AML-193 (cell line): ENCODE measurements at regions not wholly inside any gene's neighbourhood (a gene's known extent, or its start where the extent isn't known, plus 50 kb on each side); places are given as distances from the start of the nearest gene placed in this dataset.
"Not testable (repeated sequence)": the region's sequence is repeated elsewhere in the genome, so short reads cannot be mapped to it uniquely, and the experiment has no call there.

ENCODE experiments used
- DNase-seq, 2 experiments: peaks; one replicate each; lab custom pipeline; 2025; lab: John Stamatoyannopoulos, UW

- DNase-seq, result no peak
Measured at GRCh38 chr12:19988948-19989347, 379.4 kb upstream of the PDE3A start.

GRCh38 chr12:19991146-19991545 lies 377.2 kb upstream of the PDE3A start:
- no peak for DNase-seq

DNA sequence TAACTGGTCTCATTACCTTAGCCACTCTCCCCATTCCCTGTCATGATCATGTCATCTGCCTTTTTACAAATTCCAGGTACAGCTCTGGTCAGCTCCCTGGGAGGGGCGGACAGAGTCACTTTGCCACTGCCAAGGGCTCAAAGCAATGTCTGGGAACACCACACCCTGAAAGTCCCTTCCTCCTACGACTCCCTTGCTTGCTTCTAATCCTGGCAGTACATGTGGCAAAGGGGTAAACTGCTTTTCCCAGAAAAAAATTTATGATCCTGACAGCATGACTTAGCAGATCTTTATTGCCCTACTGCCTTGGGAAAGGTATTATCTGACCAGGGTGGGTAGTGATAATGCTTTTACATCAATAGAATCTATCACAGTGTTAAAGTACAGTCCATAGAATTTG lies 376.0 kb upstream of the PDE3A start:
- DNase-seq, result no peak

DNA sequence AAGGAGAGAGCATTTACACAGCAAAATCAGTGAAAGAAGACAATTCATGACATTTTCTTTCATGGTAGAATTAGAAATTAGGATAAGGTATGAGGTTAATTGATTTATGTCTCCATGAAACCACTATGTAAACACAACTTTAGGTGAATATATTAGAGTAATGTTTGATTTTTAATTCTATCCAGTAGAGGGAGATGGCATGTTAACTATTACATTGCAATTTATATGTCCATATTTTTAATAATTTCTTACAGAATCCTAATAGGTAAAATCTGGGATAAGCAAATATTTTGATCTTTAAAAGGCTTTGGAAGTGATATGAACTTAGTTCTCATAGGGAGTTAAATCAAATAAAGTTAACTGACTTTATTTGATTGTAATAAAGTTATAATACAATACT lies 373.4 kb upstream of the PDE3A start:
- DNase-seq, result no peak

DNA sequence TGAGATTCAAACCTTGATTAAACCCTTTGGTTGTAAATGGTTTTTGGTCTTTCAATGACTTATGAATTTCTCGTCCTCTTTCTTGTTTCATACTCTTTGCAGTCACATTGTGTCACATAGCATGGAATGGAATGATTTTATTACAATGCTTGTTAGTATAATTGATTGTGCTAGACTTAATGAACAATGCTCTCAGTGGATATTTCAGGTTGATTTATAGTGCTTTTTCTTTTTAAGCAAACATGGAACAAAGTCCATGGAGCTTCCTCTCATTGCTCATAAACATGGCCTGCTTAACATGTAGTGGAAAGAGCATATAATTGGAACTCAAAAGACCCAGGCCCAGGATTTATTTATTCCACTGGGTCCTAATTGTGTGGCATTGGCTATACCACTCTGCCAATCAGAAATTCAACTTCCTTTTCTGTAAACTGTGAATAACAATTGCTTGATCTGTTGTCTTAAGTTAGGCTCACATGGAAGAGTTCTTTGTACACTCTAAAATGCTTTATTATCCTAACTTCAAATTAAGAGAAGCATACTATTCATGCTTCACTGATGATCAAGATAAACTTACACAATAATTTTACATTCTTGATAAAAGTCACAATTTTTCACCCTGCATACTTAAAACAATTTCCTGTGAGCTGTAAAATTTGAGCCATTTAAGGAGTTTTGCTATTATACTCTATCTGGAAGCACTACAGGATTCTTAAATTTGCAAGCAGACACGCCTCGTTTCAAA lies 370.5 kb upstream of the PDE3A start:
- no peak for DNase-seq

DNA sequence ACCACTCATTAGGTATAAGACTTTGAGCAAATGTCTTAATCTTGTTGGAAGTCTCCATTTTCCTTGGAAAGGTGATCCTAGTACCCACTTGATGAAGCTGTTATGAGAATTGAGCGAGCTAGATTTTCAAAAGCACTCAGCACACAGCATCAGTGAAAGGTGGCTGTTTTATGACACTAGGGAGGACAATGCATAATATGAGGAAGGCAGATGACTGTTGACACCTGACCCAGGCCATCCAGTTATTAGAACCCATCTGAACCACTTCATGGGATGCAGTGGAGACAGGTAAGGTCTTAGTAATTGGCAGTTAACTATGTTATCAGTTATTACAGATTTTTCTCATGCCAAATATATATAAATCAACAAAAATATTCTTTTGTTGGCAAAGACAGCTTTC lies 369.9 kb upstream of the PDE3A start:
- DNase-seq, result no peak

DNA sequence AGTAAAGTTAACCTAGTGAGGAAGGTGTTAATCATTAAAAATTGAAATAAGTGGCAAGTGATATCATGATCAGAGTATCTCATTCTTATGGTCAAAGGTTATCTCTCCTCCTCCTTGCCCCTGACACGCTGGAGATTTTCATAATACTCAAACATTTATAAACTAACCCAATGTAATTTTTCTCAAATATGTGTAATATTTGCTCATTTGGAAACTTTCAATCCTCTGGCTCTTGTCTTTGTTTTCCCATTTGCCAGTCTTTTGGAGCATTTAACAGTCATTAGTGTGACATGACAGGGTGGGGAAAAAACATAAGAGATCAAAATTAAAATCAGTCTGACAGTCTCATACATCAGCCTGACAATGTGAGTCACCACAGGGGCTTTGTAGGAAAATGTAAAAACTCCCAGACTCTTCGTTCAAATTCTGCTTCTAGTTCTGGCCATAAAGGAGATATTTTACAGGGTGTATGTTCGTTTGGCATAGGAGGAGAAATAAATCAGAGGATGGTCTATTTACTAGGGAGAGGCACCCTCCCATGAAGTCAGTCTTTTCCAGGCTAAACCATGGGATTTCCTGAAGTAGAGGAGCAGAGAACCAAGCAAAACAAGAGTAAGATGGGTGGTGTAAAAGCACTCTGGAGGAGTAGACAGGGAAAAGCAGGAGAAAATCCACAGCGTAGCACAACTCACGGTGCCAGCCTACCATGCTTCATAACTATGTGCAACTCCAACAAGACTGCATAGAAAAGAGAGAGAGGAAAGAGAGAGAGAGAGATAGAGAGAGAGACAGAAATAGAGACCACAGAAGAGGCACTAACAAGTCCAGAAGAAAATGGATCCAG lies 369.2 kb upstream of the PDE3A start:
- DNase-seq, result no peak

- DNase-seq, result no peak
Measured at GRCh38 chr12:19999805-20000138, 368.6 kb upstream of the PDE3A start.

DNA sequence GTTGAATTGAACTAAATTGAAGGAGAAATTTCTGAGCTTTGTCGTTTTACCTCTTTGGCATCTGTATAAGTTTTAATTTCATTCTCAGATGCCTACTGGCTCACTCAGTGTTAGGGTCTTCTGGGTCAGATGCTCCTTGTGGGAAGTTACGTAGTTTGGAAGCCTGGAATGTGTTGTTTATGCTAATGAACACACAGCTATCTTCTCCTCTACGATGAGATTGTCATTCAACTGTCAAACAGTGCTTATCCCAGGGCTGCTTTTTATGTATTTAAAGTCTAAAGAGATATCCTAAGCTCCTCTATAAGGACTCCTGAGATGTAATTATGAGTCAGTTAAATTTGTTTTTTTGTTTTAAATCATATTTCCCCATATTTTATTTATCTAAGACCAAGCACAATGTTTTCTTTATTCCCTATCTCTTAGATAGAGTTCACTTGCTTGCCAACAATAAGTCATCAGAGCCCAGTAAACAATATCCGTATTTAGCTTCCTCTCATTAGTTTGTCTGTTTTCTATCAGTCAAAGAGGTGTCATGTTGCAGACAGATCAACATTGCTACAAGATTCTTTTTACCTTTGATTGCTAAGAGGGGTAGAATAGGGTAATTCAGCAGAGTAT lies 368.0 kb upstream of the PDE3A start:
- DNase-seq, result no peak

DNA sequence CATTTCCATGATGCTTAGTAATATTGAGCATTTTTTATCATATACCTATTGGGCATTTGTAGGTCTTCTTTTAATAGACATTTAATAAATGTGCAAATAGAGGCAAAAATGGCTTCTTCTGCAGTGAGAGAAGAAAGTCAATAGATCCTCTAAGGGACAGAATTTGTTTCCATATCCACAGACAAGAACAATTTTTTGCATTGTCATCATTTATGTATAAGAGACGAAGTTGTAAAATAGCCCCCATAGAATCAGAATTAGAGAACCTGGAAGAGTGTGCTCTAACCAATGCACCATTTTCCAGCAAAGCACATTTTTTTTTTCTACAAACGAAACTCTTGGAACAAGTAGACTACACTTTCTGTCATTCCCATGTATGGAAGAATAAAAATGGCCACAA lies 365.1 kb upstream of the PDE3A start:
- no peak for DNase-seq

- DNase-seq, result no peak
Measured at GRCh38 chr12:20004952-20005351, 363.4 kb upstream of the PDE3A start.

DNA sequence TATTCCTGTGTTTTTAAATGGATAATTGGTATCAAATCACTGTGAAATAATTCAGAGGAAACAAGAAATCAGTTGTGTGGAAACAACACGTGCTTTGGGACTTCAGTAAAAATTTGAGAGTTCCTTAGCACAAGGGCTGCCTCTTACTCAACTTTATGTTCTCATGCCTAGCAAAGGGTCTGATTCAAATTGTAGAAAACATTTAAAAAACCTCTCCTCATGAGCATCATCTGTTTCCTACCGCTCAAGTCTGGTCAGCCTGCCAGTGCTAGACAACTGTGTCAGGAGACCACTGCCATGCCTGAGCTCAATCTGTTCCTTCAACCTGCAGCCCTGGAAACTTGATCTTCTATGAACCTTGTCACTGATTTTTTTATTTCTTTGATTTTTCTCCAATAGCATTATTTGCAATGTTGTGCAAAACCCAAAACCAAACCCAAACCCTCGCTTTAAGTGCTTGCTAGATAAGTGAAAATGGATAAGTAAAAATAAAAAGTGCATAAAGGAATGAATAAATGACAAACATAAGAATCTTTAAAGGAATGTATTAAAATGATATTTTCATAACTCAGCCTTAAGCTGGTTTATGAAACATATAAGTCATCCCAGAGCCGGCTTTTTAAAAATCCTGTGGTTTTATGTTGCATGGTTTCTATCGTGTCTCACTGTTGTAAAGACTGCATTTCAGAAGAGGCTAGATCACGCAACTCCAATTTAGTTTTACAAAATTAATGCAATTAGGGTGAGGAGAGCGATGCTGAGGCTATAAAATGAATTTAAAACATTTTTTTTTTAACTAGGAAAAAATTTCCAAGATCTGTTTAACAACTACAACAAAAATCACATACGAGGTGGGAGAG lies 361.2 kb upstream of the PDE3A start:
- DNase-seq, result no peak

DNA sequence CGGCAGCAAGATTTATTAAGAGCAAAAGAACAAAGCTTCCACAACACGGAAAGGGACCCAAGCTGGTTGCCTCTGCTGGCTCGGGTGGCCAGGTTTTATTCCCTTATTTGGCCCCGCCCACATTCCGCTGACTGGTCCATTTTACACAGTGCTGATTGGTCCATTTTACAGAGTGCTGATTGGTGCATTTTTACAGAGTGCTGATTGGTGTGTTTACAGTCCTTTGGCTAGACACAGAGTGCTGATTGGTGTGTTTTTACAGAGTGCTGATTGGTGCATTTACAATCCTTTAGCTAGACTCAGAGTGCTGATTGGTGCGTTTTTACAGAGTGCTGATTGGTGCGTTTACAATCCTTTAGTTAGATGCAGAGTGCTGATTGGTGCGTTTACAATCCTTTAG lies 358.4 kb upstream of the PDE3A start:
- DNase-seq, result not testable (repeated sequence)

- no peak for DNase-seq
Measured at GRCh38 chr12:20011200-20011599, 357.1 kb upstream of the PDE3A start.

DNA sequence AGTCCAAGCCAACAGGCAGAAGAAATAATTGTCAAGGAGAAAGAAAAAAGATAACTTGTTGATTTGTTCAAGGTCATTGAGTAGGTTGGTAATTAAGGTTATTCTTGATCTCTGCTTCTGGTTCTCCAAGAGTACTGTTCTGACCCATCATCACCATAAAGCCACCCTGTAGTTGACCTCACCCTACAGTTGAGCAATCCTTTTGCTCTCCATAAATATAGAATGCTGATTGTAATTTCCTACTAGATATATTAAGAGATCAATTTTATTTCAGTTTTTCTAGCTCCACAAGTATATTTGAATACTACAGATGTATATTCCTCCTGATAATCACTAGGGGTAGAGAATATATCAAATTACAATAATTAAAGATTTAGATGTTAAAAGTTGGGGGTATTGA lies 350.5 kb upstream of the PDE3A start:
- no peak for DNase-seq

DNA sequence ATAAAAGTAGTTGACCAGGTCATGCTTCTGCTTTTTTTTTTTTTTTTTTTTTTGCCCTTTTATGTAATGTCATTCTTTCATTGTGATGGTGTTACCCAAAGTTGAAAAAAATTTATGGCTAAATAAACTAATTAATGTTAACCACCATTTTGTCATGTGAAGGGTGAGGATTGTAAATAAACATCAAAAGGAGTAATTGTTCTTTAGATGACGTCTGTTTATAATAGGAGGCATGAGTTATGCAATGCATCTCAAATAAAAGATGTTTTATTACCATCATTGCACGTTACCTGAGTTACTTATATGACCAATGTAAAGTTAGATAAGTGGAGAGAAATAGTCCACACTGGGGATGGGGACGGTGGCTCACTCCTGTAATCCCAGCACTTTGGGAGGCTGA lies 349.9 kb upstream of the PDE3A start:
- no peak for DNase-seq

- no peak for DNase-seq
Measured at GRCh38 chr12:20024194-20024593, 344.1 kb upstream of the PDE3A start.

DNA sequence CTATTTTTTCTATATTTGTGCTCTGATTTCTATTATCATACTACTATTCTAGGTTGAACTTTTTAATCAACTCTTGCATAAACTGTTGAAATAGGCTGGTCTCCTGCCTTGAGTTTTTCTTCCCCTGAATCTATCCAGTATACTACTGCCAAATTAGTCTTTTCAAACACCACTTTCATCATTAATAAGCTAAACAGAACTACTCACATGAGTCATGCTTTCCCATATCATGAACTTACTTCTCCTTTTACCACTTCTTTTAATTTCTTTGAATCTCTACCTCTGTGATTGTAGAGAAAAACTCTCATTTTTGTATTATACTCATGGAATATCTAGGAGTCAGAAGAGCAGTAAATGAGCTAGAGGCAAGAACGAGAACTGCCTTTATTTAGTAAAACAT lies 340.3 kb upstream of the PDE3A start:
- peak in 1 of 2 experiments; percentile 4 for DNase-seq

- DNase-seq, result no peak
Measured at GRCh38 chr12:20030826-20031225, 337.5 kb upstream of the PDE3A start.

DNA sequence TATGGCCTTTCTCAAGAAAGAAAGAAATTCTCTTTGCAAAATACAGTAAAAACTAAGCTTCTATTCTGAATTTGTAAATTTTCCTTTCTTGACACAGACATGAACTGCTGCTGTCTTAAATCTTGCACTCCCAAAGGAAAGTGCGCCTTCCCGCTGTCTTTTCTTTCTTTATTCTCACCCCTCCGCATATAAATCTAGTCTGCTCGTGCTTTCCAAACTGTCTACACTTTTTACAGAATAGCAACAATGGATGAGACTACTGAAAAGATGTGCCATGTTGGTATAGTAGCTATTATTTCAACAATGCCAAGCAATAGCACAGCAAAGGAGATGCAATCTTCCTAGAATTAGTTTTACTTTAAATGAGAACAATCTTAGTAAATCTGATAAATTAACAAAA lies 328.8 kb upstream of the PDE3A start:
- DNase-seq, result no peak

- DNase-seq, result no peak
Measured at GRCh38 chr12:20040184-20040583, 328.2 kb upstream of the PDE3A start.

- no peak for DNase-seq
Measured at GRCh38 chr12:20040831-20041230, 327.5 kb upstream of the PDE3A start.
